ENCODE measurements at regions not wholly inside any gene's neighbourhood (a gene's known extent, or its start where the extent isn't known, plus 50 kb on each side); places are given as distances from the start of the nearest gene placed in this dataset.

DNA sequence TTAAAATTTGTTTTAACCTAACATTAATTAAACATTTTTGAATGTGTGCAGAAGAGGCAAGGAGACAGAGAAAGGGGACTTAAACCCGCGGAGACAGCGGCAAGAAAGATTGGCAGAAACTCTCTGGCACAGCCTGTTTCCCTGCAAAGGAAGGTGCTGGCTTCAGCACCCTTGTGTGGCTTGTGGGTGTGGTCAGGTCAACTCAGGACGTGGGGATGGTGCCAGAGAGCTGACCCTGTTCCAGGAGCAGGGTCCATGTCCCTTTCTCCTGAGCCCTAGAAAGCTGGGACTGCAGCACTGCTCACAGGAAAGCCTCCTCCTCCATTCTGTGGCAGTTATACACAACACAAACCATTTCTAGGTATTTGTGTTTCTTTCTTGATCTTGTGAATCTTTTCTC is 176.2 kb upstream of the ST6GAL2 start:
- TF ChIP-seq POLR2AphosphoS5 (IDR thresholded peaks at IDR 0.05; ENCODE audit: borderline replicate concordance, low read depth, low read length) (no peak), EZH2 (IDR thresholded peaks at IDR 0.05) (no peak), FOXP2 (optimal IDR thresholded peaks at IDR 0.05; ENCODE audit: control extremely low read depth, extremely low read length, insufficient read depth) (no peak)
